Kidney glomerular epithelial cell (primary cell): ENCODE measurements at regions not wholly inside any gene's neighbourhood (a gene's known extent, or its start where the extent isn't known, plus 50 kb on each side); places are given as distances from the start of the nearest gene placed in this dataset.

Source experiments
- DNase-seq: peaks from one replicate; lab custom pipeline; 2025; lab: John Stamatoyannopoulos, UW

DNA sequence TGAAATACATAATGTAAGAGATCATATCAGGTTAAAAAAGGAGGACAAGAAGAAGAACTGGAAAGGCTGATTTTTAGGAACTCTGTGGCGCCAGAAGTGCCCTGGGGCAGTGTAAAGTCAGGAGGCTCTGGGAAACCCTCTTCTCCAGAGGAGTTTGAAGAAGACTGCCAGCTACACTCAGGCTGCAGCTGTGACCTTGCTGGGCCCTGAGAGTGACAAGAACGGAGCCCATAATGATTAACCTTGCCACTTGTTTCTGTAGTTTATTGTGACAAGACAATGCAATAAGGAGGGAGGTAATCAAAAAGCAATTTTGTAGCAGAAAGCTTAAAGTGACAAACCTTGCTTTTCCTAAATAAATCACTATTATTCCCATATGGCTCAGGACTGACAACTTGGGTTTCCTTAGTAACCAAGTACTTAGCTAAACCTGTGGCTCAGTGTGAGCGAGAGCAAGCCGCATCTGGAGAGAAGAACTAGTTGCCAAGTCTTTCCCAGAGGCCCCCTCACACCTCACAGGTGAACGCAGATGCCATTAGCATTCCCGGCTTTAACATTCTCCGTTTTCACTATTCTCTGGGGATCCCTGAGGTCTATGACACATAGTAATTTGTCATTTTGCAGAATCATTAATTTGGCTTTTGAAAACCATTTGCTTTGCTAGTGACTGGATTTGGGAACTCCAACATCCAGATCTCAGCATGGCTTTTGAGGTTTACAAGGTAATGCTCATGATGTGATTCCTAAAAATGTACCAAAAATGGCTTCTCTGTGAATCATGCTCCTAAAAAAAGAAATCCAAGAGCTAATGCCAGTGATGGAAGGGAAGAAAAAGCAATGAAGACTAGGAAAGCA, 115.9 kb downstream of the OMA1 start:
- DNase-seq, result no peak

DNA sequence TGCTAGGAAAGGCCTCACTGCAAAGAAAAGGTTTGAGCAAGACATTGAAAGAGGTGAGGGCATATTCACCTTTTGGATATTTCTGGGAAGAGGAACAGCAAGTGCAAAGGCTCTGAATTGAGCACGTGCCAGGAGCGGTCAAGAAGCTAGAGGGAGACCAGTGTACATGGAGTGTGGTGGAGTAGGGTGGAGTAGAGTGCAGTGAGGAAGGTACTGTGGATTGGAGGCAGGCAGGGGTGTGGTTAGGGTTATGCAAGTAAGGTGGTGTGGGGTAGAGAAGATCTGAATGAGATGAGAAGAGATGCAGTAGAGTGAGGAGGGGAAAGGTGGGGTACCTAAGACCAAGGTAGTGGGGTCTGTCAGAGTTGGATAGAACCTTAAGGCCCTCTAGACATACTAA, 119.6 kb downstream of the OMA1 start:
- no peak for DNase-seq

DNA sequence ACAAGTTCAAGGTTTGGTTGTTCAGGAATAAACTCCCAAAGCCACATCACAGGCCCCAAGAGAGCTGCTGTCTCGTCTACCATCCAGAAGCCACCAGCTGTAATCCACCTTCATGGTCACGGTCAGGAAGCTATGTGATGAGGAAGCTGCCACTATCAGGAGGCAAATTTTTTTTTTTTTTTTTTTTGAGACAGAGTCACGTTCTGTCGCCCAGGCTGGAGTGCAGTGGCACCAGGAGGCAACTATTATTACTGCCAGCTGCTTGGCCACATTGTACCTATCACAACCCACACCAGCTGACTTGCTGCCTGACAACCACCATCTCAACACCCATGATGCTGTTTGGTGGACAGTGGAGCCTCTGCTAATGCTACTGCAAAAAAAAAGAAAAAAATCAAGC, 124.1 kb downstream of the OMA1 start:
- no peak for DNase-seq

DNA sequence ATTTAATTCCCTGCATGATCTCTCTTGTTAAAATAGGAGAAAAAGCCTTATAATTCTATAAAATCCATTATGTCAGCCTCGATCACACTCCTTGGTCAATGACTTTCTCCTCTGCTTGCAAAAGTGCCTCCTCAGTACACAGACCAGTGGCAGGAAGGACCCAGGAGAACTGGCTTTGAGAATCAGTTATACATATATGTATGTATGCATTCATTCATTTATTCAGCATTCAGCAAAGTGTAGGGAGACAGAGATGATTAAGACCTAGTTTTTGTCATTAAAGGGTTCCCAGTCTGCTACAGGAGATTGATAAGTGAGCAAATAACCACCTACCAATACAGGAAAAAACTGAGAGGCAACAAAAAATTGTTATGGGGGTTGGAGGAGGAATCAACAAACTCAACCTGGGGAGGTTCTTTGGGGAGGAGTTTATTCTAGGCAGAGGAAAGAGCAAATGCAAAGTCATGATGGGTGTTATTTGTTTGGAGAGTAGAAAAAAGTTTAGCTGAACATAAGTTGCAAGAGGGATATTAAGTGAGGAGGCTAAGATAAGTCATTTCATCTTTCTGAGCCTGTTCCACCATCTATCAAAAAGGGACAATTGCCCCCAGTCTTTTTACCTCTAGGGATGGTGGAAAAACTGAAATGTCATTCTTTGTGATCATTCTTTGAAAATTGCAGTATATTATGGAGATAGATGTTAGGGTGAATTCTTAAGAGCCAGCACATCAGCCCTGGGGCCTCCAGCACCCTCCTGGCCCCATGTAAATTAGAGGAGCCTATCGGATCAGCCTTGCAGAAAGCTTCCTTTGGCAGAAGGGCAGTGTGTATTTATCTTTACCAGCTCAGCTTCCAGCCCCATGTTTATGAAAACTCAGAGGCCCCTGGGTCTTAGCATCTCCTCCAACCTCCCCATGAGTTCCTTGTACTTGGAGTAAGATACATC, 128.0 kb downstream of the OMA1 start:
- DNase-seq, result no peak

DNA sequence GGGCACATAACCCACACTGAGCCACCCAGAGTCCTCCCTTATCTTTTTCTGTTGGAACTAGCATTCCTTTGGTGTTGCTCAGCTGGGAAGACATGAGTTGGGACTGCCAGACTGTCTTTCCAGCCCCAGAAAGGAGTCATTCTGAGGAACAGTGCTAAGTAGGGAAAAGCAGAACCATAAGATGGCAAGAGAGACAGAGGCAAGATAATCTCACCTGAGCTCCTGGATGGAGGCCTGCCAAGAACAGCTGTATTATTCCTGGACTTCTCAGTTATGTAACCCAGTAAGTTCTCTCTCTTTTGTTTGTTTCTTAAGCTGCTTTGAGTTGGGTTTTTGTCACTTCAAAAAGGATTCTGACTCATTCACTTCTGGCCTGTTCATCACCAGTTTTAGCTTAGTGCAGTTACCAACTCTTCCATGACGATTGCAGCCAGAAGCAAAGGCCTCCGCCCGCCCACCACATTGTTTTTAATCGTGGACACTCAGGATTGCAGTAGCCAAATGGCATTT, 134.4 kb downstream of the OMA1 start:
- peak; percentile 47 for DNase-seq

DNA sequence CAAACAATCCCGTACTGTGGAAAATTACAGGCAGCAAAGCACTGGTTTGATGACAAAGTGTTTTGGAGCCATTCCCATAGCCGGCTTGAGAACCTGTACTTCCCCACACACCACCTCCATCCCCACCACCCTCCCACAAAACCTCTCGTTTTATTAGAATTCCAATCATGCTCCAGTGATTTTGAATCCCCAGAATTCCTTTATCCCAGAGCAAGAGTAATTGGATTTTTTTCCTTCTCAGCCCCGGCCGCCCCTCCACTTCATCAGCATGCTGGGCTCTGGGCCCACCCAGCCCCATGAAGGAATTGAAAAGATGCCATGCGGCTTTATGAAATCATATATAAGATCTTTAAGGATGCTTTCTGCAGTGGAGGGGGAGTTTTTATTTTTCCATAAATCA, 136.6 kb downstream of the OMA1 start:
- DNase-seq, result peak; percentile 36

DNA sequence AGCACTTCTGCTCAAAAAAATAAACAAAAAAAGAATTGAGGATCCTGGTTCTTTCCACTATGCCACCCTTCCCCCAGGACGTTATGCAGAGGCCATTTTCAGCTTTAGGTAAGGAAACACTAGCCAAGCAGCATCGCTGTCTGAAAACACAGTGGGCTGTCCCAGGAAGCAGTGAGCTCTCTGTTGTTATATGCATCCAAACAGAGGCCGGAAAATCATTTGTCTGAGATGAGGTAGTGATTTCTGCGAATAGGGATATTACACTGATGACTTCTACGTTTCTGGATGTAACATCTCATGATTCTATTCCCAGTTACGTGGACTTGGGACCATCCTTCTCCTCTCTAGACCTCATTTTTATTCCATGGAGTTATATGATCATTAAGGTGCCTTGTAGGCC, 137.2 kb downstream of the OMA1 start:
- DNase-seq, result no peak

DNA sequence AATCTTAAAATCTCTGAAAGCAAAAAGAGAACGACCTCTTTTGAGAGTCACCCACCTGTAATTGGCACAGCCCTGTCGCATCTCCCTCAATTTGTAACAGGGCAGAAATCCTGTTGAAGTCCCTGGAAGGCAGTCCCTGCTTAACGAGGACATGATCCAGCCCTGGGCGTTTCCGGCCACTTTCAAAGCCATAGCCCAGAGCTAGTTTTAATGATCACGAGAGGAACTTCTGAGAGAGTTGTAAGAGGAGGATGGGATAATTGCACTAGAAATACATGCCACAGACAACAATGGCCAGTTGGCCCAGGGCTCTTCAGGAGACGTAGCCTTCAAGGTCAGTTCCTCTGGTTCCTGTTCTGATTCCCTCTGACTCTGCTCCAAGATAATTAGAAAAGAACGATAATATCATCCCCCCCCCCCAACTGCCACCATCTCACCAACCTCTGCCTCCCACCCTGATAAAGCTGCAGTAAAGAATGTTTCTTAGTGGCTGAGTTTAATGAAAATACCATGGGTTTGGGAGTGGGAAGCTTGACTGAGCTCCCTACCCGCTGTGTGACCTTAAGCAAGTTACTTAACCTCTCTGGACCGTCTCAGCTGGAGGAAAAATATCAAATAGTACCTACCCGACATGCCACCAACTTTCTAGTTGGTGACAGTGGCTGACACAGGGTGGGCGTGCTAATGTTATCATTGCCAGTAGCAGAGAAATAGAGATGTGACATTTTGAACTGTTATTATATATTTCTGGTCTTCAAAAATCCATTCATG, 140.0 kb downstream of the OMA1 start:
- no peak for DNase-seq

DNA sequence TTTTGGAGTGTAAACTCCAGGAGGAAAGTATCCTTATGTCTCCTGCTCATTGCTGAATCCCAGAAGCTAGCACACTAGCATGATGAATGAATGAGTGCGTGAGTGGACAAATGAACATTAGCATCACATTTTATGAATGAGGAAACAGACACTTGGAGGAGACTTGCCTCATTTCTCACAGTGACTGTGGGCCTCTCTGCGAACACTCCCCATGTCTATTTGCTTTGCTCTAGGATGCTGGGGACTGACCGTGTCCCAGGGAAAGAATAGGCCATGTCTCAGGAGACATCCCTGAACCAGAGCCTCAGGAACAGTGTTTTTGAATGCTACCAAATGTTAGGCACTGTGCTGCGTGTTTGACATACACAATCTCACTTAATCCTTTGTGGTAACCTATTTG, 140.9 kb downstream of the OMA1 start:
- no peak for DNase-seq

DNA sequence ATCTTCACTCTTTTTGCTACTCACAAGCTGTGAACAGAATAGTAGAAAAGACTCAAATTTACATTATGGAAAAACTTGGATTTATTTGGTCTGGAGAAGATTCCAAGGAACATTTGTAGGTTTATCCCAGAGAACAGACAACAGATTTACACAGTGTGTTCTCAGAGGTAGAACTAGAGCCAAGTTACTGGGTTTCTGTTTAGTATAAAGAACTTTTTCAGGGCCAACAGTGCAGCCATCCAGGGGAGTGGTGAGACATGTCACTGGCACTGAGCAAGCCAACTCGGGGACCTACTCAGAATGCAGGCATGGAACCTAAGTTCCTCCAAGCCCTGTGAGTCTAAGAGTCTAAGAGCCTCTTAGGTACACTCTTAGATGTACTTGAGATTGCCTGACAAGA, 142.6 kb downstream of the OMA1 start:
- DNase-seq, result no peak

DNA sequence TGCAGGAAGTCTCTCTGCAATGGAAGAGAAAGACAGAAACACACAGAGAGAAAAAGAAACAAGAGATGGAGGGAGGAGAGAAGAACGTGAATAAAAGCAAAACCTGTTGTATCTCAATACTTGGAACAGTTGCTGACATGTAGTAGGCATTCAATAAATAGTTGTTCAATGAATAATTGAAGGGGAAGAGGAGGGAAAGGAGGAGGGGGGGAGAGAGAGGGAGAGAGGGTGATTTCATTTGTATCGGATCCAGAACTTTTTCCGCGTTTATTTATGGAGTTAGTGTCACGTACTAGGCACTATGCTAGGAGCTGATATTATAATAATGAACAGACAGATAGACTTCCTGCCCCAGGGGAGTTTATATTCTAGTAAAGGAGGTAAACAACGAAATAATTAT, 144.1 kb downstream of the OMA1 start:
- DNase-seq, result no peak

DNA sequence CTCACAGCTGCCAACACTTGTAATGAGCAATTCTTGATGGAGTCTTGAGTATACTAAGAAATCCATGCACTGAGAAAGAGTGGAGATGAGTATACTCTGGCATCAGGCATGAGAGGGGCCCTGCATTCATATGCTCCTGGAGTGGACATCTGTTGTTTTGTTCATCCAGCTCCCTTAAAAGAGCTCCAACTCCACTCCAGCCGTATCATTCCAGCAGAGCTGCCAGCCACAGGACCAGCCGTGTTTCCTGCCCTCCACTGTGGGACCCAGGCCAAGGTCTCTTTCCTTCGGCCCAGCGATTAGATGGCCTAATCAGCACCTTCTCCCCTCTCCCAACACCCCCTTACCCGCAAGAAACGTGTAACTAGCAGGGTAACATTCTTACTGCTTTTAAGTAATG, 144.5 kb downstream of the OMA1 start:
- no peak for DNase-seq

DNA sequence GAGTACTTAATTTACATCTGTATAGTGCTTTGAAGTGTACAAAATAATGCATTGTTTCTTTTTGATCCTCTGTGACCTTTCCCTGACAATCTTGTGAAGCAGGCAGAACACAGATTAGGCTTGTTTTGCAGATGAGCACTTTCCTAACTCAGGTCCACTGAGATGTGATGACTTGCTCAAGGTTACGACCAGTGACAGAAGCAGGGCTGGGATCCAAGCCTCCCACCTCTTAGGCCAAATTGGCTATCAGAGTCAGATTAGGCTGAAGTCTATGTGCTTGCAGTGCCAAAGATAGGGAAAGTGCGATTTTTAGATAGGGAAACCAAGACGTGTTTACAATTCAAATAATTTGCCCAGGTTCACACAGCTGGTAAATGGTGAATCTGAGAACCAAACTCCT, 147.3 kb downstream of the OMA1 start:
- DNase-seq, result no peak

DNA sequence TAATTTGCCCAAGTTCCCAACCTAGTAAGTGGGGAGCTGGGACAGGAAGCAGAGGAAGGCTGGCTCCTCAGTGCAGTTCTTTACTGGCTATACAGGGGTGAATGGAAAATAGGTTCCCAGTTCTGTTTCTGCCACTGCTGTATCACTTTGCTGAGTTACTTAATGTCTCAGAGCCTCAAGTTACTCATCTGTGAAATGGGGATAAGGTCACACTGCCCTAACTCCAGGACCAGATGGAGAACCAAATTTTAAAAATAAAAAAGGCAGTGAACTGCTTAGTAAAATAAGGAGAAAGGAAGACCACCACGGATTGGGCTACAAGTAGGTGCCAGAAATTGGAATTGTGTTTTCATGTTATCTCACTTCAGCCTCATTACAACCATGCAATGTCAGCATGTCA, 147.8 kb downstream of the OMA1 start:
- DNase-seq, result no peak

DNA sequence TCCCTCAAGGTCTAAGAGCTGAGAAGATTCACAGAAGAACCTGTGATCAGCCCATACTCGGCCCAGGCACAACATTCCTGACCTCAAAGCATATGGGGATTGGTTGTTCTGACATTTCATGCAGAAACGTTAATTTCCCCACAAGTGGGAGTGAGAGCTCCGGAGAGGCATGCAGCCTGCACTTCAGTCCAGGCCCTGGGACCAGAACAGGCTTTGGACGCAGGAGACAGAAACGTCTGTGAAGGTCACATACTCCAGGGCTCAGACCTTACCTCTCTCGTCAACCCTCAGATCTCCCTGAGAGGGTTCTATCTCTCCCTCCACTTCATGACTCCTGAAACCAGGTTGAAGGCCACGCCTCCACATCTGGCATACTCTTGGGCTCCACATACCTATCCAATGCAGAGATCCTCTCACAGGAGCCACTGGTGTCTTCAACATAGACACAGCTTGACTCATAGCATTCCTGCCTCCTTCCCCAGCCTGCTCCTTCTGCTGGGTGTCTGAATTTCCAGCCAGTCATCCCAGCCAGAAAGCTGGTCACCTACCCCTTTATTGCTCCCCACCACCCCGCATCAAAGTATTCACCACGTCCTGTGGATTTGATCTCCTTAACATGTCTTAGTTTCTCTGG, 149.2 kb downstream of the OMA1 start:
- DNase-seq, result peak; percentile 76

DNA sequence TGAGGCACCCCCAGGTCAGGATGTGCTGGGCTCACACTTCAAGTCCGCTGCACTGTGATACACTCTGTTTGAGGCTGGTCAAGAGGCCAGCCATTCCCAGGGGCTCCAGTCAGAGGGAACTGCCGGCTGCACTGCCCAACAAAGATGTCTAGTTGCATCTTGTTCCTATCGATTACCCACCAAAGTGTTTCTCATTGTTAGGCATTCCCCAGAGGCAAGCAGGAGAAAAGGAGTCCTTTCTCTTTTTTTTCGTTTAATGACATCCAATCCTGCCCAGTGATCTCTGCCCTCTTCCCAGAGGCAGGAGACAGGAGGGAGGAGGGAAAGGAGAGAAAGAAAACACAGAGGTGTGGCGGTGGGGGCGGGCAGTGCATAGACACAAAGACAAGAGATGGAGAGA, 150.4 kb downstream of the OMA1 start:
- no peak for DNase-seq

DNA sequence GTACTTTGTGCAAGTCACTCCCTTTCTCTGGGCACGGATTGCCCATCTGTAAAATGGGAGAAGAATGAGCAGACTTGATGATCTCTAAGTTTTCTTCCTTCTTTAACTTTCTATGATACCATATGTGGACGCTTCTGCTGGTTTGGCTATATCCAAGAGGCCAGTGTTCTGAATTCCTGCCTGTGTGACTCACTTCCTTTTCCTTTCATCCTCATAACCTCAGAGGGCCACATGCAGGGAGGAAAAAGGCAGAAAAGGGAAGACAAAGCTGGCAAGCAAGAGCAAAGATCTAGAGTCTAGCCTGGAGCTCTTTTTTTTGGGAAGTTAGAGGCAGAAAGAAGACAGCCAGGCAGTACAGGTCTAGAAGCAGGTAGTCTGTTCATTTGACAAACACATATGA, 151.2 kb downstream of the OMA1 start:
- peak; percentile 87 for DNase-seq

DNA sequence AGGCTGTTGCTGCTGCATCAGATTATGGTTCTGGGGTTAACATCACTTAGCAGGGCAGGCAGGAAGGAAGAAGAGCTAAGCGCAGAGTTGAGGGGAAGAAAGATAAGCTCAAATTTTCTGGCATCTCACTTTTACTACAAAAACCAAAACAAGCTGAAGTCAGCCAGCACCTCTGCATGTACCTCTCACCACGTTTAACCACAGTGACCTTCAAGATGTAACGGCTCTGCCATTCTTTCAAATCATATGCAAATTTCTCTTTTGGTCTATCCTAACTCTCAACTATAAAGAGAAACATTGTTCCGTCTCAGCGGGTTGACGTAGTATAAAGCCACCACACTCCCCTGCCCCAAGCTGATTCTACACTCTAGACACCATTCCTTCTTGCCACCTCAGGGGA, 154.4 kb downstream of the OMA1 start:
- no peak for DNase-seq

DNA sequence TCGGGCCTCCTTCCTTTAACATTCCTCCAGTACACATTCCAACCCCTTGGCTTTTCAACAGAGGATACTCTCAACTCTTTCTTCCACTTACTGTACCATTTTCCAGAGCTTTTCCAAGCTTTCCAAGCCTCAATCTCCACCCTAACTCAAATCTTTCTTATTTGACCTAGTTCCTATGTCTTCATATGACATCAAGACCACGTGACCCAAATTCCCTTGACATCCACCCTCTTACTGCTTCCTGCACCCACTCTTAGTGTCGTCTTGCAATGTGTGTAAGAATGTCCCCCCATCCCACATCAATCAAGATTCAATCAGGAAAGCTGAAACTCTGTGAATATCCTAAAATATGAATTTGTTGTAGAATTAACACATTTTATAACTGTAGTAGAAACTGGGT, 155.0 kb downstream of the OMA1 start:
- no peak for DNase-seq

DNA sequence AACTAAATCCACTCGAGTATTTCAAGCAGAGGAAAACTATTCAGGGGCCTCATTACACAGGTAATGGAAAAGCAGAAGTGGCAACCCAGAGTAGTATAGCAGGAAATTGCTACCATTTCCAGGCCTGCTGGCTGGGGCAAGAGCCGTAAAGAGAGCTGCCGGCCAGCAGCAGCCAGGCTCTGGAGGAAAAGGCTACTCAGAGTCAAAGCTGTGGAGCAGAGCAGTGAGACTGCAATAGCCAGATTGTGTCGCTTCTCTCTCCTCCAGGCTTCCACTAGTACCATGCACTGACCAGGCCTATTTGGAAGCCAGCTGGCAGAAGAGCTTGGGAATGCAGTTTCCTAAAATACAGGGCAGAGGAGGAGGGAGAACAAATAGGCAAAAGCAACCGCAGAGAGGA, 155.5 kb downstream of the OMA1 start:
- no peak for DNase-seq

DNA sequence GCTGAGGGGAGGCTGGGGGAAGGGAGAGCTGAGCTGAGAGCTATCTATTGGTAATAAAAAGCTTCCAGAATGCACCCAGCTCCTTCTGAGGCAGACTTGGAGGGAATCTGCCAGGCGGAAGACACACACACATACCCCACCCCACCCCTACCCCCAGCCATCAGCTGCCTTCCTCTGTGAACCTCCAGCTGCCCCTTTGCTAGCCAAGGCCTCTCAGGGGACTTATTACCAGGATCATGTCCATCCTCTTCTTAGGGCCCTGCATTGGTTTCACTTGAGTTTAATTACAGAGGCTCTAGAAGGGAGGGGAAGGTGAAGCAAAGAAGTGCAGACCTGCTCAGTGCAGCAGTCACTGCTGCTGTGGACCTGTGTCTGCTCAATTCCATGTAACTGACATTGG, 156.4 kb downstream of the OMA1 start:
- no peak for DNase-seq

DNA sequence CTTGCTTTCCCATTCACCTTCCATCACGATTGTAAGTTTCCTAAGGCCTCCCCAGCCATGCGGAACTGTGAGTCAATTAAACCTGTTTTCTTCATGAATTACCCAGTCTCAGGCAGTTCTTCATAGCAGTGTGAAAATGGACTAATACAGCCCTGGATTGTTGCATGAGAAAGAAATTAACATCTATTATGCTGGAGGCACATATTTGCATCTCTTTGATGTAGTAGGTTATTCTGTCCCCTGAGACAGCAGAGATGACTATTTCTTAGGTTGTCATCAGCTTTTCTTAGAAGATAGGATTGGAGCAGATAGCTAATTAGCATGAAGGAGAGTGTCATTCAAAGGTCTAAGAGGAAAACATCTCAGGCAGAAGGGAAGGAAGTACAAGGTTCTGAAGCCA, 166.2 kb downstream of the OMA1 start:
- no peak for DNase-seq
